Natural killer cell (primary cell): ENCODE measurements at regions not wholly inside any gene's neighbourhood (a gene's known extent, or its start where the extent isn't known, plus 50 kb on each side); places are given as distances from the start of the nearest gene placed in this dataset.

Experiments used
- ATAC-seq, 3 donors: fragments of 150-1000 bp in 2 of 3; fragments of 200-7000 bp in 1 of 3; cut with Tn5 transposase; 1 replicate in 1 of 3; 2 replicates in 2 of 3; pipeline ENCODE4 v1.10.0; 2021; ENCODE audit warnings: mild to moderate bottlenecking in 2 of 3, moderate library complexity in 2 of 3
- DNase-seq, 2 donors: peaks; one replicate each; pipeline versions ENCODE4 v3.0.0 to v3.0.0-alpha.2; 2013 to 2021; ENCODE audit warnings: mixed read lengths in 1 of 2
- H3K27ac ChIP-seq: one replicate; pipeline ENCODE4 v1.5.1; 2013; ENCODE audit warnings: mild to moderate bottlenecking, low read length
- H3K27me3 ChIP-seq: one replicate; pipeline ENCODE4 v1.6.1; 2013; ENCODE audit warnings: low read length; ENCODE audit not compliant: control insufficient read depth, insufficient read depth
- H3K36me3 ChIP-seq: one replicate; pipeline ENCODE4 v1.6.1; 2013; ENCODE audit warnings: low read length; ENCODE audit not compliant: control insufficient read depth, insufficient read depth
- H3K4me1 ChIP-seq: one replicate; pipeline ENCODE4 v1.6.1; 2013; ENCODE audit warnings: low read length; ENCODE audit not compliant: control insufficient read depth, insufficient read depth
- H3K4me3 ChIP-seq: one replicate; pipeline ENCODE4 v1.5.1; 2013; ENCODE audit warnings: low read length
- H3K9me3 ChIP-seq: one replicate; pipeline ENCODE4 v1.6.1; 2013; ENCODE audit warnings: low read length; ENCODE audit not compliant: control insufficient read depth, insufficient read depth
- H3K27ac Mint-ChIP-seq, 2 donors: one replicate each; pipeline ENCODE4 v1.8.0; 2022; ENCODE audit warnings: mild to moderate bottlenecking in 2 of 2, mixed read lengths in 2 of 2, moderate library complexity in 1 of 2
- H3K27me3 Mint-ChIP-seq, 2 donors: one replicate each; pipeline ENCODE4 v1.8.0; 2022; ENCODE audit warnings: low read depth in 2 of 2, mixed read lengths in 2 of 2
- H3K36me3 Mint-ChIP-seq: one replicate; pipeline ENCODE4 v1.8.0; 2022; ENCODE audit warnings: mixed read lengths
- H3K4me1 Mint-ChIP-seq, 2 donors: one replicate each; pipeline ENCODE4 v1.8.0; 2022; ENCODE audit warnings: mixed read lengths in 2 of 2
- H3K4me3 Mint-ChIP-seq: one replicate; pipeline ENCODE4 v1.8.0; 2022; ENCODE audit warnings: mild to moderate bottlenecking, moderate library complexity, mixed read lengths
- H3K9me3 Mint-ChIP-seq, 2 donors: one replicate each; pipeline ENCODE4 v1.8.0; 2022; ENCODE audit warnings: mixed read lengths in 2 of 2
- WGBS: methylation state at CpG from one replicate; pipeline ENCODE4 v1.1.7; 2013; ENCODE audit warnings: missing lambda C conversion rate; ENCODE audit not compliant: insufficient coverage; 5-methylcytosine and 5-hydroxymethylcytosine counted together
- intact Hi-C: fragments of 100-400 bp; cut with micrococcal nuclease; formaldehyde crosslinking; loops from one replicate; pipeline ENCODE4 v1.14.2; 2022
- TF ChIP-seq, protein P1 (sequence below): fragments of 200-600 bp; IDR thresholded peaks from one replicate; pipeline ENCODE4 v1.8.0; 2022; ENCODE audit warnings: antibody characterized with exemption

DNA sequence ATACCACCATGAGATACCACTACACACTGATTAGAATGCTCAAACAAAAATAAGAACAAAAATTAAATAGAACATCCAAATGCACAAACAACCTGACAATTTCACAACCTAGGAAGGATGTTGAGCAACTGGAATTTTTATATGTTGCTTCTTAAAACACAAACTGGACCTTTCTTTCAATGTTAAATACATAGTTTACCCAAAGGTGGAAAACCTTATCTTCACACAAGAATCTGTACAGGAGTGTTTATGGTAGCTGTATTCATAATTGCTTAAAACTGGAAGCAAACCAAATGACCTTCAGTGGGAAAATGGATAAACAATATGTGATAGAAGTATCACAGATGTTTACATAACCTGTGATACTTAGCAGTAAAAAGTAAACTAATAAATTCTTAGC lies 573.8 kb downstream of the MAGEB5 start:
- no peak for DNase-seq
- H3K4me1 ChIP-seq, result no peaks in the 10 kb centered on the region
- H3K4me3 ChIP-seq, result no peak overlapping the region
- no peak overlapping the region for H3K27ac Mint-ChIP-seq
- H3K27me3 ChIP-seq, result no peaks in the 10 kb centered on the region
- intact Hi-C loops, result no loop called here
- H3K36me3 ChIP-seq, result no peaks in the 10 kb centered on the region
- H3K4me1 Mint-ChIP-seq, result no peaks in the 10 kb centered on the region
- H3K4me3 Mint-ChIP-seq, result no peak overlapping the region
- H3K27ac ChIP-seq, result no peak overlapping the region
- no peaks in the 10 kb centered on the region for H3K36me3 Mint-ChIP-seq
- peaks cover 0 to 3% of the 10 kb centered on the region in 2 donors for H3K9me3 Mint-ChIP-seq
- TF ChIP-seq, protein P1, sequence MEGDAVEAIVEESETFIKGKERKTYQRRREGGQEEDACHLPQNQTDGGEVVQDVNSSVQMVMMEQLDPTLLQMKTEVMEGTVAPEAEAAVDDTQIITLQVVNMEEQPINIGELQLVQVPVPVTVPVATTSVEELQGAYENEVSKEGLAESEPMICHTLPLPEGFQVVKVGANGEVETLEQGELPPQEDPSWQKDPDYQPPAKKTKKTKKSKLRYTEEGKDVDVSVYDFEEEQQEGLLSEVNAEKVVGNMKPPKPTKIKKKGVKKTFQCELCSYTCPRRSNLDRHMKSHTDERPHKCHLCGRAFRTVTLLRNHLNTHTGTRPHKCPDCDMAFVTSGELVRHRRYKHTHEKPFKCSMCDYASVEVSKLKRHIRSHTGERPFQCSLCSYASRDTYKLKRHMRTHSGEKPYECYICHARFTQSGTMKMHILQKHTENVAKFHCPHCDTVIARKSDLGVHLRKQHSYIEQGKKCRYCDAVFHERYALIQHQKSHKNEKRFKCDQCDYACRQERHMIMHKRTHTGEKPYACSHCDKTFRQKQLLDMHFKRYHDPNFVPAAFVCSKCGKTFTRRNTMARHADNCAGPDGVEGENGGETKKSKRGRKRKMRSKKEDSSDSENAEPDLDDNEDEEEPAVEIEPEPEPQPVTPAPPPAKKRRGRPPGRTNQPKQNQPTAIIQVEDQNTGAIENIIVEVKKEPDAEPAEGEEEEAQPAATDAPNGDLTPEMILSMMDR, result no peak
- no peaks in the 10 kb centered on the region for H3K27me3 Mint-ChIP-seq
- ATAC-seq, result no peak
- no peaks in the 10 kb centered on the region for H3K9me3 ChIP-seq

DNA sequence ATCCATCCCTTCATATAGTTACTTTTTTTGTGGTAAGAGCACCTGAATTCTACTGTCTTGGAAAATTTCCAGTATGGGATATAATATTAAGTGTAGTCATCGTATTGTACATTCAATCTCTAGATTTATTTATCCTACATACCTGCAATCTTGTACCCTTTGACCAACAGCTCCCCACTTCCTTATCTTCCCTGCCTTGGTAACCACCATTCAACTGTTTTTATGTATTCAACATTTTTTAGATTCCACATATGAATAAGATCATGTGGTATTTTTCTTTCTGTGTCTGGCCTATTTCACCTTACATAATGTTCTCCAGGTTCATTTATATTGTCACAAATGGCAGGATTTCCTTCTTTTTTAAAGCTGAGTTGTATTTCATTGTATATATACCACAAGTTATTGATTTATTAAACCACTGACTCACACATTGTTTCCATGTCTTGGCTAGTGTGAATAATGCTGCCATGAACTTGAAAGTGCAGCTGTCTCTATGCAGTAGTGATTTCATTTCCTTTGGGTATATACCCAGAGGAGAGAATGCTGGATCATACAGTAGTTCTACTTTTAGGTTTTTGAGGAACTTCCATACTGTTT lies 572.5 kb downstream of the MAGEB5 start:
- Mint-ChIP-seq H3K27ac (no peak overlapping the region), H3K9me3 (peaks cover 0 to 3% of the 10 kb centered on the region in 2 donors), H3K36me3 (no peaks in the 10 kb centered on the region), H3K27me3 (no peaks in the 10 kb centered on the region), H3K4me1 (no peaks in the 10 kb centered on the region), H3K4me3 (no peak overlapping the region)
- H3K36me3 ChIP-seq, result no peaks in the 10 kb centered on the region
- H3K9me3 ChIP-seq, result no peaks in the 10 kb centered on the region
- no peaks in the 10 kb centered on the region for H3K4me1 ChIP-seq
- intact Hi-C loops, result no loop called here
- H3K4me3 ChIP-seq, result no peak overlapping the region
- TF ChIP-seq, protein P1, result no peak
- DNase-seq (no peak), ATAC-seq (no peak)
- no peaks in the 10 kb centered on the region for H3K27me3 ChIP-seq
- no peak overlapping the region for H3K27ac ChIP-seq
- WGBS, result no CpG with 5 or more reads among the region's 1 CpG

DNA sequence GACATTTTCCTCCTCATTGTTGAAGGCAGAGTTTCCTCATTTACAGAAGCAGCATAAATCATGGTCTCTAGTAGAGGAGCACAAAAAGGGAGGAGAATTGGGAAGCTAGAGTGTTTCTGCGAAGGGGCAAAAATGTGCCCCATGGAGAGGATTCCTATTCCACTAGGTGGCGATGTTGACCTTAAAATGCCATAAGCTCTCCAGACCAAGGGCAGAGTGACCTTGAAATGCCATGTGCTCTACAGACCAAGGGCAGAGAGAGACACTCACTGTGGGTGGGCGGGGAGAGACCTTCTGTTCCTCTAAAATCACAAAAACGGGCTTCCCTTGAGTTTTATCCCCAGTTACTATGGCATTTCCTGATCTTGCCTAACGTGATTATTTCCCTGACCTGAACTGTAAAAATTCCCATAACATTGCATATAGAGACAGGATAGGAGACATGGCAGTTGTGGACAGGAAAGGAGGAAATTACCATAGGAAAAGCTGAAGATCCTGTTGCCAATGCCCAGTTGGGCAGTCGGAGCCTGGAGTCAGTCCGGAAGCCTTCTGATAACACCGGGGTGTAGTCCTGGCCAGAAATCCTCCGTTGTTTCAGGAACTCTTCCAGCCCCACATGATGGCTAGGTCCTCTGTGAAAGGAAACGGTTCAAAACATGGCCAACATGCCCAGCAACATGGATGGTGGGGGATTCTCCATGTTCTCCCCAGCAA lies 567.7 kb downstream of the MAGEB5 start:
- Mint-ChIP-seq H3K4me1 (no peaks in the 10 kb centered on the region), H3K27ac (no peak overlapping the region), H3K9me3 (peaks cover 0 to 3% of the 10 kb centered on the region in 2 donors), H3K4me3 (no peak overlapping the region), H3K27me3 (no peaks in the 10 kb centered on the region), H3K36me3 (no peaks in the 10 kb centered on the region)
- no peak overlapping the region for H3K27ac ChIP-seq
- ATAC-seq, result no peak
- no peaks in the 10 kb centered on the region for H3K9me3 ChIP-seq
- H3K4me3 ChIP-seq, result no peak overlapping the region
- H3K27me3 ChIP-seq, result no peaks in the 10 kb centered on the region
- WGBS, result 60% methylated on average over 9 of the region's 10 CpGs
- intact Hi-C loops, result no loop called here
- no peak for DNase-seq
- TF ChIP-seq, protein P1, result no peak
- no peaks in the 10 kb centered on the region for H3K4me1 ChIP-seq
- H3K36me3 ChIP-seq, result no peaks in the 10 kb centered on the region
